SK-N-SH (cell line): ENCODE measurements at regions not wholly inside any gene's neighbourhood (a gene's known extent, or its start where the extent isn't known, plus 50 kb on each side); places are given as distances from the start of the nearest gene placed in this dataset.

ENCODE experiments used
- CHD2 ChIP-seq: fragments of 150-350 bp; IDR thresholded peaks from 2 replicates; pipeline ENCODE4 v1.6.1; 2018; ENCODE audit warnings: low read length; ENCODE audit not compliant: partially characterized antibody
- GABPA ChIP-seq: IDR thresholded peaks from 2 replicates; pipeline ENCODE4 v1.4.0; 2012; ENCODE audit warnings: low read depth, mild to moderate bottlenecking
- MXI1 ChIP-seq: IDR thresholded peaks from 2 replicates; pipeline ENCODE4 v1.6.1; 2012; ENCODE audit warnings: mild to moderate bottlenecking, low read depth, low read length, improper control_type of control experiment

GRCh38 chr5:165607026-165607425, 2101.6 kb downstream of the MAT2B start:
- TF ChIP-seq CHD2 (no peak), MXI1 (no peak), GABPA (no peak)
